Stimulated activated CD8-positive, alpha-beta memory T cell treated with anti-CD3 and anti-CD28 coated beads, Interleukin-2, amount 100 ng/mL, for 48 hours (primary cell): ENCODE measurements at regions not wholly inside any gene's neighbourhood (a gene's known extent, or its start where the extent isn't known, plus 50 kb on each side); places are given as distances from the start of the nearest gene placed in this dataset.

Source experiments
- DNase-seq, 2 donors: peaks; one replicate each; pipeline ENCODE4 v3.0.0-alpha.2; 2020; ENCODE audit warnings: low read depth in 2 of 2

GRCh38 chr2:180660881-180661685 lies 319.3 kb upstream of the UBE2E3 start:
- DNase-seq, result no peak

GRCh38 chr2:180660207-180660606 lies 320.2 kb upstream of the UBE2E3 start:
- DNase-seq, result no peak

- DNase-seq, result no peak
Observed at GRCh38 chr2:180657054-180657453, 323.4 kb upstream of the UBE2E3 start.

- DNase-seq, result no peak
Observed at GRCh38 chr2:180656455-180656847, 324.0 kb upstream of the UBE2E3 start.

- no peak for DNase-seq
Observed at GRCh38 chr2:180655842-180656454, 324.5 kb upstream of the UBE2E3 start.

GRCh38 chr2:180655393-180655792 lies 325.0 kb upstream of the UBE2E3 start:
- DNase-seq, result no peak

GRCh38 chr2:180653481-180653880 lies 326.9 kb upstream of the UBE2E3 start:
- no peak for DNase-seq

- DNase-seq, result no peak
Observed at GRCh38 chr2:180652794-180653193, 327.6 kb upstream of the UBE2E3 start.

- no peak for DNase-seq
Observed at GRCh38 chr2:180651596-180651995, 328.8 kb upstream of the UBE2E3 start.

- no peak for DNase-seq
Observed at GRCh38 chr2:180647621-180648020, 332.8 kb upstream of the UBE2E3 start.

- no peak for DNase-seq
Observed at GRCh38 chr2:180647221-180647620, 333.2 kb upstream of the UBE2E3 start.

GRCh38 chr2:180646756-180647155 lies 333.6 kb upstream of the UBE2E3 start:
- no peak for DNase-seq

GRCh38 chr2:180644709-180645108 lies 335.7 kb upstream of the UBE2E3 start:
- DNase-seq, result no peak

- DNase-seq, result no peak
Observed at GRCh38 chr2:180630756-180631155, 349.6 kb upstream of the UBE2E3 start.

GRCh38 chr2:180625006-180625844 lies 355.2 kb upstream of the UBE2E3 start:
- DNase-seq, result no peak

- DNase-seq, result no peak
Observed at GRCh38 chr2:180621941-180622918, 358.2 kb upstream of the UBE2E3 start.

GRCh38 chr2:180621366-180621765 lies 359.0 kb upstream of the UBE2E3 start:
- no peak for DNase-seq

GRCh38 chr2:180618570-180618969 lies 361.8 kb upstream of the UBE2E3 start:
- no peak for DNase-seq

GRCh38 chr2:180614776-180615175 lies 365.6 kb upstream of the UBE2E3 start:
- no peak for DNase-seq

GRCh38 chr2:180609626-180610340 lies 370.6 kb upstream of the UBE2E3 start:
- DNase-seq, result no peak
